Aorta (tissue), 5 donors: ENCODE measurements at regions not wholly inside any gene's neighbourhood (a gene's known extent, or its start where the extent isn't known, plus 50 kb on each side); places are given as distances from the start of the nearest gene placed in this dataset.

ENCODE experiments used
- ATAC-seq: fragments of 200-7000 bp; cut with Tn5 transposase; one replicate; pipeline ENCODE4 v1.9.1; 2022; ENCODE audit warnings: moderate library complexity; ENCODE audit not compliant: low FRiP score
- DNase-seq, 2 donors: peaks; one replicate each; pipeline ENCODE4 v3.0.0-alpha.2; 2020
- H3K27ac ChIP-seq, 2 donors: one replicate each; pipeline ENCODE4 v1.5.1; 2013; ENCODE audit warnings: low read length in 2 of 2, mild to moderate bottlenecking in 2 of 2, moderate library complexity in 2 of 2, control low read depth in 1 of 2, inconsistent platforms in 1 of 2, low read depth in 1 of 2
- H3K27me3 ChIP-seq, 2 donors: one replicate each; pipeline ENCODE4 v1.6.1; 2013; ENCODE audit warnings: control low read depth in 1 of 2, low read length in 1 of 2, mild to moderate bottlenecking in 1 of 2, moderate library complexity in 1 of 2; ENCODE audit not compliant: insufficient read depth in 2 of 2, control insufficient read depth in 1 of 2
- H3K36me3 ChIP-seq, 2 donors: one replicate each; pipeline ENCODE4 v1.6.1; 2013; ENCODE audit warnings: control low read depth in 1 of 2, low read length in 1 of 2, mild to moderate bottlenecking in 1 of 2; ENCODE audit not compliant: insufficient read depth in 2 of 2, control insufficient read depth in 1 of 2
- H3K4me1 ChIP-seq, 2 donors: one replicate each; pipeline ENCODE4 v1.6.1; 2013; ENCODE audit warnings: low read length in 2 of 2, control low read depth in 1 of 2, mild to moderate bottlenecking in 1 of 2, moderate library complexity in 1 of 2; ENCODE audit not compliant: insufficient read depth in 2 of 2, control insufficient read depth in 1 of 2
- H3K4me3 ChIP-seq, 2 donors: one replicate each; pipeline ENCODE4 v1.5.1; 2013; ENCODE audit warnings: low read length in 2 of 2, control low read depth in 1 of 2, mild to moderate bottlenecking in 1 of 2
- H3K9me3 ChIP-seq: one replicate; pipeline ENCODE4 v1.6.1; 2013; ENCODE audit warnings: mild to moderate bottlenecking, low read length; ENCODE audit not compliant: control insufficient read depth
- WGBS, 2 donors: extraction: QIAGEN DNeasy Blood & Tissue Kit; methylation state at CpG; one replicate each; pipeline ENCODE4 v1.1.7; 2013; 5-methylcytosine and 5-hydroxymethylcytosine counted together
- intact Hi-C, 2 donors: fragments of 100-400 bp; cut with DNase I; formaldehyde crosslinking; loops; one replicate each; pipeline versions ENCODE4 v1.14.2 to v1.15.0; 2022
- donor health status: healthy with polysubstance abuse.
- donor health status: Bipolar disorder and iron deficiency.
- donor health status: DM: no; HTN: no; CAD: no.
- donor health status: DM: no; HTN: no; CAD: no.
- donor health status: DM: yes; HTN: yes; CAD: no.

- Histone ChIP-seq H3K36me3 (no peaks in the 10 kb centered on the region), H3K27me3 (no peaks in the 10 kb centered on the region), H3K9me3 (no peaks in the 10 kb centered on the region), H3K4me3 (no peak overlapping the region), H3K4me1 (no peaks in the 10 kb centered on the region), H3K27ac (no peak overlapping the region)
- ATAC-seq (no peak), DNase-seq (no peak)
- 86 to 91% methylated on average over 2 of the region's 2 CpGs for WGBS, 2 donors
- intact Hi-C loops, result no loop called here
These were observed 246.9 kb downstream of the ACTR3B start for GRCh38 chr7:153006452-153006851.

GRCh38 chr7:153006911-153007310, 247.4 kb downstream of the ACTR3B start:
- no peak overlapping the region for H3K4me3 ChIP-seq
- no peaks in the 10 kb centered on the region for H3K4me1 ChIP-seq
- no peaks in the 10 kb centered on the region for H3K9me3 ChIP-seq
- DNase-seq, result no peak
- ATAC-seq, result no peak
- intact Hi-C loops, result no loop called here
- WGBS, 2 donors, result 84 to 89% methylated on average over 8 of the region's 8 CpGs
- H3K36me3 ChIP-seq, result no peaks in the 10 kb centered on the region
- no peaks in the 10 kb centered on the region for H3K27me3 ChIP-seq
- H3K27ac ChIP-seq, result no peak overlapping the region

GRCh38 chr7:153010416-153010815, 250.9 kb downstream of the ACTR3B start:
- Histone ChIP-seq H3K27ac (no peak overlapping the region), H3K9me3 (no peaks in the 10 kb centered on the region), H3K36me3 (no peaks in the 10 kb centered on the region), H3K4me1 (no peaks in the 10 kb centered on the region), H3K27me3 (no peaks in the 10 kb centered on the region), H3K4me3 (no peak overlapping the region)
- ATAC-seq, result no peak
- no peak for DNase-seq
- WGBS, 2 donors, result 85 to 89% methylated on average over 10 of the region's 10 CpGs
- intact Hi-C loops, result no loop called here

GRCh38 chr7:153012203-153012602, 252.7 kb downstream of the ACTR3B start:
- Histone ChIP-seq H3K4me3 (no peak overlapping the region), H3K27me3 (no peaks in the 10 kb centered on the region), H3K4me1 (no peaks in the 10 kb centered on the region), H3K9me3 (no peaks in the 10 kb centered on the region), H3K27ac (no peak overlapping the region), H3K36me3 (no peaks in the 10 kb centered on the region)
- WGBS, 2 donors, result 84 to 86% methylated on average over 4 of the region's 4 CpGs
- ATAC-seq (no peak), DNase-seq (no peak)
- intact Hi-C loops, result no loop called here

- H3K9me3 ChIP-seq, result no peaks in the 10 kb centered on the region
- no peaks in the 10 kb centered on the region for H3K36me3 ChIP-seq
- 43 to 44% methylated on average over 14 of the region's 14 CpGs for WGBS, 2 donors
- no peak for DNase-seq
- no peaks in the 10 kb centered on the region for H3K4me1 ChIP-seq
- H3K27ac ChIP-seq, result no peak overlapping the region
- intact Hi-C loops, result no loop called here
- no peak for ATAC-seq
- no peaks in the 10 kb centered on the region for H3K27me3 ChIP-seq
- H3K4me3 ChIP-seq, result no peak overlapping the region
These were observed 257.7 kb downstream of the ACTR3B start for GRCh38 chr7:153017223-153017622.

GRCh38 chr7:153021542-153021941, 262.0 kb downstream of the ACTR3B start:
- 64 to 80% methylated on average over 6 of the region's 6 CpGs for WGBS, 2 donors

GRCh38 chr7:153022475-153023193, 263.1 kb downstream of the ACTR3B start:
- Histone ChIP-seq H3K27ac (no peak overlapping the region), H3K9me3 (no peaks in the 10 kb centered on the region), H3K36me3 (no peaks in the 10 kb centered on the region), H3K4me3 (no peak overlapping the region), H3K4me1 (no peaks in the 10 kb centered on the region), H3K27me3 (no peaks in the 10 kb centered on the region)
- intact Hi-C loops, result no loop called here
- DNase-seq, result no peak
- 37 to 40% methylated on average over 12 of the region's 12 CpGs for WGBS, 2 donors
- ATAC-seq, result no peak

More at GRCh38 chr7:153021542-153021941, 262.0 kb downstream of the ACTR3B start:
- no peak overlapping the region for H3K27ac ChIP-seq
- intact Hi-C loops, result no loop called here
- no peak for DNase-seq
- no peak for ATAC-seq
- H3K27me3 ChIP-seq, result no peaks in the 10 kb centered on the region
- H3K4me3 ChIP-seq, result no peak overlapping the region
- no peaks in the 10 kb centered on the region for H3K36me3 ChIP-seq
- H3K9me3 ChIP-seq, result no peaks in the 10 kb centered on the region
- no peaks in the 10 kb centered on the region for H3K4me1 ChIP-seq

GRCh38 chr7:153023194-153023592, 263.6 kb downstream of the ACTR3B start:
- intact Hi-C loops, result no loop called here
- Histone ChIP-seq H3K4me1 (no peaks in the 10 kb centered on the region), H3K27ac (no peak overlapping the region), H3K9me3 (no peaks in the 10 kb centered on the region), H3K27me3 (no peaks in the 10 kb centered on the region), H3K36me3 (no peaks in the 10 kb centered on the region), H3K4me3 (no peak overlapping the region)
- no peak for ATAC-seq
- no peak for DNase-seq
- WGBS, 2 donors, result 77 to 79% methylated on average over 7 of the region's 7 CpGs

GRCh38 chr7:153027210-153027609, 267.7 kb downstream of the ACTR3B start:
- Histone ChIP-seq H3K4me1 (no peaks in the 10 kb centered on the region), H3K4me3 (no peak overlapping the region), H3K27ac (no peak overlapping the region), H3K36me3 (no peaks in the 10 kb centered on the region), H3K27me3 (no peaks in the 10 kb centered on the region), H3K9me3 (no peaks in the 10 kb centered on the region)
- WGBS, 2 donors, result 81 to 85% methylated on average over 11 of the region's 11 CpGs
- DNase-seq (no peak), ATAC-seq (no peak)
- intact Hi-C loops, result no loop called here
